ENCODE measurements at regions not wholly inside any gene's neighbourhood (a gene's known extent, or its start where the extent isn't known, plus 50 kb on each side); places are given as distances from the start of the nearest gene placed in this dataset.
"Not testable (repeated sequence)": the region's sequence is repeated elsewhere in the genome, so short reads cannot be mapped to it uniquely, and the experiment has no call there.

GRCh38 chr20:52004715-52005114 lies 186.9 kb downstream of the ZFP64 start:
- no peak for DNase-seq

GRCh38 chr20:52004018-52004417 lies 187.6 kb downstream of the ZFP64 start:
- DNase-seq = no peak

GRCh38 chr20:52003415-52003814 lies 188.2 kb downstream of the ZFP64 start:
- DNase-seq = no peak

GRCh38 chr20:52001999-52002666 lies 189.4 kb downstream of the ZFP64 start:
- no peak for DNase-seq

GRCh38 chr20:51997281-51997936 lies 194.2 kb downstream of the ZFP64 start:
- not testable (repeated sequence) for DNase-seq

GRCh38 chr20:51995551-51995951 lies 193.2 kb upstream of the SALL4 start:
- no peak for DNase-seq

- DNase-seq = no peak
Observed at GRCh38 chr20:51994751-51995417, 192.6 kb upstream of the SALL4 start.

- DNase-seq = no peak
Observed at GRCh38 chr20:51987812-51988211, 185.5 kb upstream of the SALL4 start.

- peak; percentile 21 for DNase-seq
Observed at GRCh38 chr20:51985013-51985415, 182.7 kb upstream of the SALL4 start.

- no peak for DNase-seq
Observed at GRCh38 chr20:51980277-51980676, 178.0 kb upstream of the SALL4 start.

GRCh38 chr20:51979226-51979625 lies 176.9 kb upstream of the SALL4 start:
- DNase-seq = no peak

GRCh38 chr20:51978070-51978501 lies 175.8 kb upstream of the SALL4 start:
- DNase-seq = no peak

- DNase-seq = no peak
Observed at GRCh38 chr20:51972056-51972455, 169.7 kb upstream of the SALL4 start.

- DNase-seq = no peak
Observed at GRCh38 chr20:51970858-51971257, 168.5 kb upstream of the SALL4 start.

GRCh38 chr20:51969191-51969590 lies 166.9 kb upstream of the SALL4 start:
- DNase-seq = no peak

- DNase-seq = no peak
Observed at GRCh38 chr20:51968151-51968550, 165.8 kb upstream of the SALL4 start.

- DNase-seq = no peak
Observed at GRCh38 chr20:51966296-51966971, 164.1 kb upstream of the SALL4 start.

GRCh38 chr20:51961964-51962761 lies 159.8 kb upstream of the SALL4 start:
- no peak for DNase-seq

GRCh38 chr20:51960047-51960675 lies 157.8 kb upstream of the SALL4 start:
- DNase-seq = no peak

GRCh38 chr20:51959066-51959542 lies 156.8 kb upstream of the SALL4 start:
- DNase-seq = no peak

GRCh38 chr20:51958099-51959065 lies 156.1 kb upstream of the SALL4 start:
- no peak for DNase-seq

All from T1000 (cell line).